Smooth muscle cell (in vitro differentiated cells): ENCODE measurements at regions not wholly inside any gene's neighbourhood (a gene's known extent, or its start where the extent isn't known, plus 50 kb on each side); places are given as distances from the start of the nearest gene placed in this dataset.

Experiments
- DNase-seq: peaks from one replicate; lab custom pipeline; 2025; ENCODE audit not compliant: unreplicated experiment; lab: John Stamatoyannopoulos, UW
- H2AFZ ChIP-seq: fragments of 200-600 bp; sonication (generic); 2 replicates; pipeline ENCODE4 v1.6.0; 2016; ENCODE audit warnings: antibody characterized with exemption, low read depth, mild to moderate bottlenecking
- H3F3A ChIP-seq: fragments of 200-600 bp; sonication (generic); 2 replicates; pipeline ENCODE4 v1.6.0; 2017; ENCODE audit warnings: antibody characterized with exemption, low read depth
- H3K27ac ChIP-seq: fragments of 200-600 bp; sonication (generic); 2 replicates; pipeline ENCODE4 v1.5.1; 2016; ENCODE audit warnings: low read depth, mild to moderate bottlenecking
- H3K27me3 ChIP-seq: fragments of 200-600 bp; sonication (generic); 2 replicates; pipeline ENCODE4 v1.6.1; 2016; ENCODE audit warnings: low read depth, mild to moderate bottlenecking
- H3K36me3 ChIP-seq: fragments of 200-600 bp; sonication (generic); 2 replicates; pipeline ENCODE4 v1.5.1; 2016; ENCODE audit warnings: low read depth
- H3K4me1 ChIP-seq: fragments of 200-600 bp; sonication (generic); 2 replicates; pipeline ENCODE4 v1.5.1; 2016; ENCODE audit warnings: low read depth
- H3K4me2 ChIP-seq: fragments of 200-600 bp; sonication (generic); 2 replicates; pipeline ENCODE4 v1.6.0; 2016; ENCODE audit warnings: mild to moderate bottlenecking
- H3K4me3 ChIP-seq: fragments of 200-600 bp; sonication (generic); 2 replicates; pipeline ENCODE4 v1.5.1; 2016; ENCODE audit warnings: mild to moderate bottlenecking
- H3K79me2 ChIP-seq: fragments of 200-600 bp; sonication (generic); 2 replicates; pipeline ENCODE4 v1.6.0; 2016; ENCODE audit warnings: low read depth, mild to moderate bottlenecking
- H3K9ac ChIP-seq: fragments of 200-600 bp; sonication (generic); 2 replicates; pipeline ENCODE4 v1.6.0; 2016; ENCODE audit warnings: low read depth
- H3K9me3 ChIP-seq: fragments of 200-600 bp; sonication (generic); replicated peaks from 2 replicates; pipeline ENCODE4 v1.5.1; 2016; ENCODE audit warnings: low read depth
- H4K20me1 ChIP-seq: fragments of 200-600 bp; sonication (generic); 2 replicates; pipeline ENCODE4 v1.6.0; 2016; ENCODE audit warnings: low read depth
- WGBS: methylation state at CpG from one replicate; pipeline ENCODE4 v1.1.7; 2016; ENCODE audit warnings: low lambda C conversion rate; 5-methylcytosine and 5-hydroxymethylcytosine counted together
- TF ChIP-seq, protein P1 (sequence below): fragments of 200-600 bp; sonication (generic); IDR thresholded peaks from 2 replicates; pipeline ENCODE4 v1.5.1; 2017; ENCODE audit warnings: borderline replicate concordance, mild to moderate bottlenecking, antibody characterized with exemption; ENCODE audit not compliant: insufficient read depth, poor library complexity, severe bottlenecking

DNA sequence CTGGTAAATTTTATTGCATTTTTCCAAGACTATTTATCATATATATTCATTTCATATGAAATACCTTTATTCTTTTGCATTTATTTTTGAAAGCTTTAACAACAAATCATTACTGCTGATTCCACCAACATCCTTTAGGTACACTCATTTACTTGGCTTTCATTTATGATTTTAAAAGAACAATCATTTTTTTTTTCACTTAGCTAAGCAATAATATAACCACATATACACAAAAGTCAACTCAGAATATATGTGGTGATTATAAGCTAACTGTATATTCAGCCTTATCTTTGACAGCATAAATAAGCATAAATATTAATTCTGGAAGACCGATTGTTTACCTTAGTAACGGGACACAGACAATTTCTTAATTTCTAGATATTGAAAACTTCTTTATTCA lies 458.6 kb upstream of the ZNF385D start:
- Histone ChIP-seq H4K20me1 (no peaks in the 10 kb centered on the region), H3K4me1 (no peaks in the 10 kb centered on the region), H2AFZ (no peak overlapping the region), H3K9me3 (no peaks in the 10 kb centered on the region), H3K27ac (no peak overlapping the region), H3K4me2 (no peak overlapping the region), H3K79me2 (no peaks in the 10 kb centered on the region), H3F3A (no peaks in the 10 kb centered on the region), H3K27me3 (no peaks in the 10 kb centered on the region), H3K36me3 (no peaks in the 10 kb centered on the region), H3K9ac (no peak overlapping the region), H3K4me3 (no peak overlapping the region)
- 91% methylated on average over 2 of the region's 2 CpGs for WGBS
- DNase-seq = no peak
- TF ChIP-seq, protein P1, sequence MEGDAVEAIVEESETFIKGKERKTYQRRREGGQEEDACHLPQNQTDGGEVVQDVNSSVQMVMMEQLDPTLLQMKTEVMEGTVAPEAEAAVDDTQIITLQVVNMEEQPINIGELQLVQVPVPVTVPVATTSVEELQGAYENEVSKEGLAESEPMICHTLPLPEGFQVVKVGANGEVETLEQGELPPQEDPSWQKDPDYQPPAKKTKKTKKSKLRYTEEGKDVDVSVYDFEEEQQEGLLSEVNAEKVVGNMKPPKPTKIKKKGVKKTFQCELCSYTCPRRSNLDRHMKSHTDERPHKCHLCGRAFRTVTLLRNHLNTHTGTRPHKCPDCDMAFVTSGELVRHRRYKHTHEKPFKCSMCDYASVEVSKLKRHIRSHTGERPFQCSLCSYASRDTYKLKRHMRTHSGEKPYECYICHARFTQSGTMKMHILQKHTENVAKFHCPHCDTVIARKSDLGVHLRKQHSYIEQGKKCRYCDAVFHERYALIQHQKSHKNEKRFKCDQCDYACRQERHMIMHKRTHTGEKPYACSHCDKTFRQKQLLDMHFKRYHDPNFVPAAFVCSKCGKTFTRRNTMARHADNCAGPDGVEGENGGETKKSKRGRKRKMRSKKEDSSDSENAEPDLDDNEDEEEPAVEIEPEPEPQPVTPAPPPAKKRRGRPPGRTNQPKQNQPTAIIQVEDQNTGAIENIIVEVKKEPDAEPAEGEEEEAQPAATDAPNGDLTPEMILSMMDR = no peak

- H3K9ac ChIP-seq = no peak overlapping the region
- no peaks in the 10 kb centered on the region for H3K27me3 ChIP-seq
- no peaks in the 10 kb centered on the region for H3K9me3 ChIP-seq
- no peak overlapping the region for H3K27ac ChIP-seq
- H3K4me2 ChIP-seq = no peak overlapping the region
- H3K79me2 ChIP-seq = no peaks in the 10 kb centered on the region
- no peak overlapping the region for H3K4me3 ChIP-seq
- no peak for DNase-seq
- no peaks in the 10 kb centered on the region for H3K36me3 ChIP-seq
- H3K4me1 ChIP-seq = no peaks in the 10 kb centered on the region
- no peaks in the 10 kb centered on the region for H4K20me1 ChIP-seq
- no peak overlapping the region for H2AFZ ChIP-seq
- no peaks in the 10 kb centered on the region for H3F3A ChIP-seq
- TF ChIP-seq, protein P1 = no peak
These were observed 459.7 kb upstream of the ZNF385D start for GRCh38 chr3:22210693-22211092.

- 95% methylated on average over 3 of the region's 3 CpGs for WGBS
- no peaks in the 10 kb centered on the region for H3K36me3 ChIP-seq
These were observed 465.6 kb upstream of the ZNF385D start for GRCh38 chr3:22216601-22217000.

DNA sequence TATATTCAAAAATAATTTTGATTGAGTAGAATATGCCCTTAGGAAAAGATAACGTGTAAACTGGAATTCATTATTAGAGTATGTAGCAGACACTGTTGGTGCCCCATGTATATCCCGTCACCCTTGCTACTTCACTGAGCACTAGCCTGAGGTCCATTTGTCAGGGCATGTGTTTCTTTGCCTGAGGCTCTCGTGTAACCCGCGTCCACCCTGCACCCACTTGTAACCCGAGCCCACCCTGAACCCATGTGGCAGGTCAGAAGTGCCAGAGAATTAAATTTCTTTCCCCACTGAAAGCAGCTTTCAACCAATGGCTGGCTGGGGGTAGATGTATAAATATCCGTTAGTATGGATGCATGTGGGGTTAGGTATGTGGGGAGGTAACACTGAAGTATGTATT lies 474.2 kb upstream of the ZNF385D start:
- Histone ChIP-seq H3K27me3 (no peaks in the 10 kb centered on the region), H2AFZ (no peak overlapping the region), H3K36me3 (no peaks in the 10 kb centered on the region), H4K20me1 (no peaks in the 10 kb centered on the region), H3K4me3 (no peak overlapping the region), H3K9ac (no peak overlapping the region), H3K9me3 (no peaks in the 10 kb centered on the region), H3K4me1 (no peaks in the 10 kb centered on the region), H3K27ac (no peak overlapping the region), H3F3A (no peaks in the 10 kb centered on the region), H3K4me2 (no peak overlapping the region), H3K79me2 (no peaks in the 10 kb centered on the region)
- WGBS = 85% methylated on average over 7 of the region's 7 CpGs
- TF ChIP-seq, protein P1 = no peak
- no peak for DNase-seq

More at GRCh38 chr3:22216601-22217000, 465.6 kb upstream of the ZNF385D start:
- H3K9ac ChIP-seq = no peak overlapping the region
- no peaks in the 10 kb centered on the region for H3K4me1 ChIP-seq
- H2AFZ ChIP-seq = no peak overlapping the region
- no peaks in the 10 kb centered on the region for H3K79me2 ChIP-seq
- no peaks in the 10 kb centered on the region for H3K27me3 ChIP-seq
- TF ChIP-seq, protein P1 = no peak
- no peaks in the 10 kb centered on the region for H3F3A ChIP-seq
- H3K4me2 ChIP-seq = no peak overlapping the region
- H3K27ac ChIP-seq = no peak overlapping the region
- no peaks in the 10 kb centered on the region for H3K9me3 ChIP-seq
- DNase-seq = no peak
- no peak overlapping the region for H3K4me3 ChIP-seq
- no peaks in the 10 kb centered on the region for H4K20me1 ChIP-seq
